ENCODE measurements at regions not wholly inside any gene's neighbourhood (a gene's known extent, or its start where the extent isn't known, plus 50 kb on each side); places are given as distances from the start of the nearest gene placed in this dataset.
A peak's percentile ranks its signal among the peaks of the same experiment; 100 is the strongest.

- DNase-seq (ENCODE audit: low read depth in 2 of 2), result no peak
These were observed 137.3 kb upstream of the FRMD4A start for GRCh38 chr10:14468023-14468441.

- DNase-seq (ENCODE audit: low read depth in 2 of 2), result no peak
These were observed 135.5 kb upstream of the FRMD4A start for GRCh38 chr10:14466257-14466656.

GRCh38 chr10:14460447-14460846 lies 129.7 kb upstream of the FRMD4A start:
- no peak for DNase-seq (ENCODE audit: low read depth in 2 of 2)

GRCh38 chr10:14459665-14460064 lies 128.9 kb upstream of the FRMD4A start:
- DNase-seq (ENCODE audit: low read depth in 2 of 2), result peak; percentile 11 to 80

- DNase-seq (ENCODE audit: low read depth in 2 of 2), result no peak
These were observed 126.1 kb upstream of the FRMD4A start for GRCh38 chr10:14456870-14457266.

- DNase-seq (ENCODE audit: low read depth in 2 of 2), result no peak
These were observed 125.6 kb upstream of the FRMD4A start for GRCh38 chr10:14456218-14456869.

GRCh38 chr10:14454629-14455028 lies 123.9 kb upstream of the FRMD4A start:
- no peak for DNase-seq (ENCODE audit: low read depth in 2 of 2)

- no peak for DNase-seq (ENCODE audit: low read depth in 2 of 2)
These were observed 123.5 kb upstream of the FRMD4A start for GRCh38 chr10:14454206-14454605.

- no peak for DNase-seq (ENCODE audit: low read depth in 2 of 2)
These were observed 122.9 kb upstream of the FRMD4A start for GRCh38 chr10:14453593-14453992.

GRCh38 chr10:14451341-14451740 lies 120.6 kb upstream of the FRMD4A start:
- no peak for DNase-seq (ENCODE audit: low read depth in 2 of 2)

GRCh38 chr10:14450041-14450491 lies 119.3 kb upstream of the FRMD4A start:
- no peak for DNase-seq (ENCODE audit: low read depth in 2 of 2)

- no peak for DNase-seq (ENCODE audit: low read depth in 2 of 2)
These were observed 118.6 kb upstream of the FRMD4A start for GRCh38 chr10:14449293-14449815.

- no peak for DNase-seq (ENCODE audit: low read depth in 2 of 2)
These were observed 117.7 kb upstream of the FRMD4A start for GRCh38 chr10:14448197-14448990.

- DNase-seq (ENCODE audit: low read depth in 2 of 2), result no peak
These were observed 116.5 kb upstream of the FRMD4A start for GRCh38 chr10:14447094-14447839.

- DNase-seq (ENCODE audit: low read depth in 2 of 2), result no peak
These were observed 108.9 kb upstream of the FRMD4A start for GRCh38 chr10:14439451-14440259.

- no peak for DNase-seq (ENCODE audit: low read depth in 2 of 2)
These were observed 107.9 kb upstream of the FRMD4A start for GRCh38 chr10:14438576-14438975.

- DNase-seq (ENCODE audit: low read depth in 2 of 2), result no peak
These were observed 107.3 kb upstream of the FRMD4A start for GRCh38 chr10:14438057-14438456.

GRCh38 chr10:14435976-14436632 lies 105.4 kb upstream of the FRMD4A start:
- DNase-seq (ENCODE audit: low read depth in 2 of 2), result no peak

- no peak for DNase-seq (ENCODE audit: low read depth in 2 of 2)
These were observed 102.4 kb upstream of the FRMD4A start for GRCh38 chr10:14433147-14433546.

GRCh38 chr10:14431868-14432267 lies 101.1 kb upstream of the FRMD4A start:
- no peak for DNase-seq (ENCODE audit: low read depth in 2 of 2)
